GM19467 (cell line): ENCODE measurements at regions not wholly inside any gene's neighbourhood (a gene's known extent, or its start where the extent isn't known, plus 50 kb on each side); places are given as distances from the start of the nearest gene placed in this dataset.
"Not testable (repeated sequence)": the region's sequence is repeated elsewhere in the genome, so short reads cannot be mapped to it uniquely, and the experiment has no call there.

ENCODE experiments used
- ATAC-seq: cut with Tn5 transposase; IDR thresholded peaks from one replicate; pipeline ENCODE4 v1.9.1; 2021; ENCODE audit warnings: mild to moderate bottlenecking, moderate library complexity; ENCODE audit not compliant: unreplicated experiment

- ATAC-seq = no peak
These were observed 804.4 kb downstream of the SATB2 start for GRCh38 chr2:198653311-198653710.

- ATAC-seq = no peak
These were observed 805.3 kb downstream of the SATB2 start for GRCh38 chr2:198652461-198652860.

- ATAC-seq = no peak
These were observed 811.9 kb downstream of the SATB2 start for GRCh38 chr2:198645816-198646215.

GRCh38 chr2:198641161-198641560, 816.6 kb downstream of the SATB2 start:
- ATAC-seq = no peak

- ATAC-seq = no peak
These were observed 817.3 kb downstream of the SATB2 start for GRCh38 chr2:198640463-198640862.

GRCh38 chr2:198639580-198639979, 818.2 kb downstream of the SATB2 start:
- no peak for ATAC-seq

- no peak for ATAC-seq
These were observed 819.2 kb downstream of the SATB2 start for GRCh38 chr2:198638577-198638976.

- ATAC-seq = no peak
These were observed 826.0 kb downstream of the PLCL1 start for GRCh38 chr2:198630384-198630783.

- no peak for ATAC-seq
These were observed 824.2 kb downstream of the PLCL1 start for GRCh38 chr2:198628596-198628995.

GRCh38 chr2:198622986-198623730, 818.8 kb downstream of the PLCL1 start:
- no peak for ATAC-seq

- ATAC-seq = no peak
These were observed 811.6 kb downstream of the PLCL1 start for GRCh38 chr2:198615972-198616371.

- ATAC-seq = no peak
These were observed 806.8 kb downstream of the PLCL1 start for GRCh38 chr2:198611201-198611600.

- ATAC-seq = no peak
These were observed 800.2 kb downstream of the PLCL1 start for GRCh38 chr2:198604599-198604998.

- not testable (repeated sequence) for ATAC-seq
These were observed 798.6 kb downstream of the PLCL1 start for GRCh38 chr2:198602986-198603385.

GRCh38 chr2:198597648-198598047, 793.3 kb downstream of the PLCL1 start:
- no peak for ATAC-seq

GRCh38 chr2:198596985-198597384, 792.6 kb downstream of the PLCL1 start:
- ATAC-seq = no peak

GRCh38 chr2:198595721-198596120, 791.3 kb downstream of the PLCL1 start:
- ATAC-seq = no peak

GRCh38 chr2:198591586-198591985, 787.2 kb downstream of the PLCL1 start:
- ATAC-seq = no peak

GRCh38 chr2:198587741-198588140, 783.3 kb downstream of the PLCL1 start:
- ATAC-seq = no peak

- ATAC-seq = no peak
These were observed 782.8 kb downstream of the PLCL1 start for GRCh38 chr2:198587240-198587639.

GRCh38 chr2:198571393-198571792, 767.0 kb downstream of the PLCL1 start:
- ATAC-seq = no peak

- ATAC-seq = no peak
These were observed 753.8 kb downstream of the PLCL1 start for GRCh38 chr2:198558176-198558575.

- ATAC-seq = no peak
These were observed 741.7 kb downstream of the PLCL1 start for GRCh38 chr2:198546122-198546521.
